Frontal cortex (tissue), 3 donors: ENCODE measurements at regions not wholly inside any gene's neighbourhood (a gene's known extent, or its start where the extent isn't known, plus 50 kb on each side); places are given as distances from the start of the nearest gene placed in this dataset.

Source experiments
- DNase-seq, 2 donors: peaks; one replicate each; pipeline ENCODE4 v3.0.0; 2012; ENCODE audit warnings: low spot score in 2 of 2
- FAIRE-seq: peaks from 2 replicates; lab custom pipeline; 2012; peaks lifted over from hg19 to GRCh38; lab: Jason Lieb, UNC
- donor health status: control.
- donor health status: control.
- donor health status: control.

DNA sequence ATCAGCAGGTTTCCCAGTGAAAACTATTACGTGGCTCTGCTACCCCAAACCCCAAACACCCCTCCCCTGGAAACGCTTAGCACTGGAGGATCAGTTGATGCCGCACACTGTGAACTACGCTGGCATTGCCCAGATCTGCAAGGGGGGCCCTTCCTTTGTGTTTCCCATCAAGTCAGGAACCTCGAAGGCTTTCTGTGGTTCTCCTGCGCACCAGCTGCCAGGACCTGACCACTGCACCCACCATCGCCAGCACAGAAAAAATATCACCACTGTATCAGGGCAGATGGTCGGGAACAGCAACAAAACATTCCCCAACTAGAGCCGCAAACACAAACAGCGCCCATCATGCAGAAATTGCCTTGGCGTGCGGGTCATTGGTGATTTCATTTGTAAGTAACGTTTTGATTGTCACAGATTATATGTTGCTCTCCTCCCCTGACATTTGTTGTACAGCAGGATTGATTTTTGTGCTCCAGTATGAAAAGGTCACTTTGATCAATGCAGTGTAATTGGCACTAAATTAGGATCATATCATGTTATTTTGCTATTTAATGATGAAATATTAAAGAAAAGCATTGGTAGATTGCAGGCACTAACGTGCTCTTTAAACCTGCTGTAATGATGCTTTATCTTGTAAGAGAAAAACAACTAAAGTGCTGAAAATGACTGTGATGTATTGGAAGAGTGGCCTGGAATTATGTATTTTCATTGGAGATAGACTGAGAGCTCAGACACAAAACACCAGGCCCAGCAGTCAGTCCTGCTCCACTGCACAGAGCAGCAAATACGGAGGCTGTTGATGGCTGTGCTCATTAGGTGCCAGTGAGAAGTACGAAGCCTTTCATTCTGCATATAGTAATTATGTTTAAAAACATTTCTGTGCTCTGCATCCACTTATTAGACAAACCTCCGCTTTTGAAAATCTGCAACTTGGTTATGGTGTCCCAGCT, 833.2 kb upstream of the SALL3 start:
- FAIRE-seq, result no peak
- DNase-seq, result no peak

GRCh38 chr18:78150590-78150989, 829.0 kb upstream of the SALL3 start:
- FAIRE-seq (no peak), DNase-seq (no peak)

DNA sequence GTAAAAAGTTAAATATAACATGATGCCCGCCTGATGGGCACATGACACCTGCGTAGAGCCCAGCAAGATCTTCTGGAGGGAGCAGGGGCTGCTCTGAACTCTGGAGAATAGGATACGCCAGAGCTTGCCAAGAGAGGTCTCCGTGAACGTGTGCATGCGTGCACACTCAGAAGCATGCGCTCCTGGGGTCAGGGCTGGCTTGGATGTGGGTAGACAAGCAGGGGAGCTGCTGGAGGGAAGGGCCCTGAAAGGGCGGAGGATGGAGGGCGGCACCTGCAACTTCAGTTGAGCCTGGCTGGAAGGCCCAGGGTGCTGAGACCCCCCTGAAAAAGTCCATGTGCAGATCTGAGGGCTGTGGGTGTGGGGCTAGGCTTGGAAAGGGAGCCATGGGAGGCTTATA, 828.4 kb upstream of the SALL3 start:
- no peak for DNase-seq
- no peak for FAIRE-seq

- FAIRE-seq, result no peak
These were observed 827.5 kb upstream of the SALL3 start for GRCh38 chr18:78151948-78152725.

GRCh38 chr18:78153362-78153761, 826.3 kb upstream of the SALL3 start:
- FAIRE-seq, result no peak
- DNase-seq, result no peak

More at GRCh38 chr18:78151948-78152725, 827.5 kb upstream of the SALL3 start:
- no peak for DNase-seq

DNA sequence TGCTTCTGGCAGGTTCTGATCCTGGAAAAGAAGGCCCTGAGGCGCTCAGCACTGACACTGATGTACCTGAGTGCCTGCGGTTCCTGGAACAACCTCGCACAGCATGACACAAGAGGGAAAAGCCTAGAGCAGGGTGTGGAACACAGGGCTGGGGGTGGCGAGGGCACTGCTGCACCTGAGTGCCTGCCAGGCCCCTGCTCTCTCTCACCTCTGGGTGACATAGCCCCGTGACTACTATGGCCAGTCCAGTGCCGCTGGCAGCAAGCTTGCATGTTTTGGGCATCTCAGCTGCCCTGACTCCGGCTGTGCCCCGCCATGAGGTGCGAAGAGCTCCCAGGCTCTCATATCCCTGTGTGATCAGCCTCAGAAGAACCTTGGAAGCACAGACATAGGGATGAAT, 825.2 kb upstream of the SALL3 start:
- FAIRE-seq (no peak), DNase-seq (no peak)

- FAIRE-seq (no peak), DNase-seq (no peak)
These were observed 824.8 kb upstream of the SALL3 start for GRCh38 chr18:78154853-78155252.

- DNase-seq (no peak), FAIRE-seq (no peak)
These were observed 823.2 kb upstream of the SALL3 start for GRCh38 chr18:78156466-78156865.

- no peak for DNase-seq
- FAIRE-seq, result no peak
These were observed 820.7 kb upstream of the SALL3 start for GRCh38 chr18:78158943-78159342.

DNA sequence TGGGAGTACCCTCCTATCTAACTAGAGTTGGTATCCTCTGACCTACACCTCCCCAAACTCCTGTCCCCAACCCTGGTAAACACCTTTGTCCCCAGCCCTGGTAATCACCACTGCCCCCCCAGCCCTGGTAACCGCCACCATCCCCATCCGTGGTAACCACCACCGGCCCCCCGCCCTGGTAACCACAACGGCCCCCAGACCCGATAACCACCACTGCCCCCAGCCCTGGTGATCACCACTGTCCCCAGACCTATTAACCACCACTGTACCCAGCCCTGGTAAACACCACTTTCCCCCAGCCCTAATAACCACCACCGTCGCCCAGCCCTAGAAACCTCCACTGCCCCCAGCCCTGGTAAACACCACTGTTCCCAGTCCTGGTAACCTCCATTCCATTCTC, 820.2 kb upstream of the SALL3 start:
- DNase-seq, result no peak
- no peak for FAIRE-seq

DNA sequence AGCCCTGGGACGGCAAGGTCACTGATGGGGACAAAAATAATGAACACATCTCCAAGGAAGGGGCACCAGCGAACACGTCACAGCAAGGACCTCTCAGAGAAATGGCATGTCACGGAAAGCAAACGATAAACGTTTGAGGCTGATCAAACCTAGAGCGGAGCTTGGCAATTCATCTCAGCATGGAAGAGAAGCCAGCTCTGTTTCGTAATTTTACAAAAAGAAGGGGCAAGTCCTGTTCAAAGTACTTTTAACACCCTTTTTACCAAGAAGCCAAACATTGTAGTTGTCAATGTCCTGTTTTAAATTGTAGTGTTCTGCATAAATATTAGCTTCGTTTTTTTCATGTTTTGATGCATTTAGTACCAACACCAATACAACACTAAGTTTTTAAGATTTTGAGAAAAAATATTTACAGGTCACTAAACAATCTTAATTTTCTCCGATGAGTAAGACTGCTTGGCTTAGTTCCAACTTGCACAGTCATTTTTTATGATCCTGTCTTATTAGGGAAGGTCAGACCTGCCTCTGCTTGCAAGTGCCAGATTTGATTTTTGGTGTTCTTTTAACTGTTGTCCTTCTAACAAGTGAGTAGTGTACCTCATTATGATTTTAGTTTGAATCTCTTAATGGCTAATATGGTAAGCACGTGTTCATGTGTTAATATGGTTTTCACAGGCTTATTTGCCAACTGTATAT, 818.5 kb upstream of the SALL3 start:
- DNase-seq (no peak), FAIRE-seq (no peak)

DNA sequence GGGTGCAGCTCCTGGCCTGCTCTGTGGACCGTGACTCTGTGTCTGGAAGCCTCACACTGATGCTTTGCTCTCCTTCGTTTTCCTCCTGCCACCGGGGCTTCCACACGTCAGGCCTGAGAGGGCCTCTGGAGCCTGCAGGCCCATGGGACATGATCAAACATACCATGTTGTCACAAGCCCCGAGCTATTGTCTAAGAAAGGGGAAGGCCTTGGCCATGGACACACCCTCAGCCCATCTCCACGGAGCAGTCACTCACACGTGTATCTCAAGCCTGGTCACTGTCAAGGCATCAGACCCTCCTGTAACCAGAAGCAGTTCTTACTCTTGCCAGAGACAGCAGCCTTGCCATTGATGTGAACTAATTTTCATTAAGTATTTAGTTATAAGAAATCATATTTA, 814.1 kb upstream of the SALL3 start:
- no peak for FAIRE-seq
- DNase-seq, result no peak

DNA sequence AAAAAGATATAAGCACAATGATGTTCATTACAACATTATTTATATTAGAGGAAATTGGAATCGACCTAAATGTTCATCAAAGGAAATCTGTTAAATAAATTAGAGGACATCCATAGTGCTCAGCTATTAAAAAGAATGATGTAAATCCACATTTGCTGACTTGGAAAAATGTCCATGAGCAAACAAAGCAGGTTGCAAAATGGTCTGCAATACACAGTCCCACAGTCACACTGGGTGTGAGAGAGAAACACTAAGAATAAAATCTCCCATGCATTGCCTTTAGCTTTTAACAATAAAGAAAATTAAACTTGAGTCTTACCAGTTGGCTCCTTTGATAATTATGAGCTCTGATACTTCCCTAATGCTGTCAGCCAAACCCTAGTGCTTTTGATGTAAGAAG, 811.1 kb upstream of the SALL3 start:
- FAIRE-seq (no peak), DNase-seq (no peak)

DNA sequence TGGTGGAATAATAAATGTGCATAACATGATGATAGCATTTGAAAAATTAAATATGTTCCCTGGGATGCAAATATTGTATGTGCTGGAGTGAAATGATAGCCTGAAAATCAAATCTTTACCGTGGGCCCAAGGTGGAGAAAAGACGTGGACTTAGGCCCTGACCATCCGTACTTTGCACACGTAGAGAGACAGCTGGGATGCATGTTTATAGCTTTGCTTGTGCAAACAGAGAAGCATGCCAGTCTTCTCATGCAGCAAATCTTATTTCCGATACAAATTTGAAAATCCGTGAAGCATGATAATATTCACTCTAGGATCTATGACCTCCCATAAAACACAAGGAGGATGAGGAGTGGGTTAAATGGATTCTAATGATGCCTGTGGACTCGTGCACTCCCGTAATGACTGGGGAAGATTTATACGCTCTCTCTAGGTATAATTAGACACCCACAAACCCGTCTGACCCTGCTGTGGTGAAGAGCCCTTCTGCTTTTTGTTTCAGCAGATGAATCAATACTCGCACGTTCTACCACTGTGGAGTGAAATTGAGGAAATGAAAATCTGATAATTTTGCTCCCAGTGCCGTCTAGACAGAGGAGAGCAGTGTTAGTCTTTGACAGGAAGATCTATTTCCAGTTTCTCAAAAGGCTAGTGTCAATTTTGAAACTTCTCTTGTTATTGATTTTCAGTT, 810.3 kb upstream of the SALL3 start:
- DNase-seq (no peak), FAIRE-seq (no peak)

DNA sequence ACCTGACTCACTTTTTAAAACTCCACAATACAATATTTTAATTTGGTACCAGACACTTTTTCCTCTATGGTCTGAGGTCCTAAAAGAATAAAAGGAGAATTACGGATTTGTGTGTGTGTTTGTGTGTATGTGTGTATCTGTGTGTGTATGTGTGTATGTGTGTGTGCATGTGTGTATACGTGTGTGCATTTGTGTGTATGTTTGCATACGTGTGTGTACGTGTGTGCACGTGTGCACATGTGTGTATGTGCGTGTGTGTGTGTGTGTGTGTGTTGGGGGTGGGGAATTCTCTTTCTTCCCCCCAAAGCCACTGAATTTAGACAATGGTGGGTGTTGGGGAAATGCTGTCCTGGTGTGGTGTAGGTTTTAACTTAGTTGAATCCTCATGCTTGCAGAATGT, 807.7 kb upstream of the SALL3 start:
- FAIRE-seq (no peak), DNase-seq (no peak)

GRCh38 chr18:78174737-78175136, 804.9 kb upstream of the SALL3 start:
- FAIRE-seq, result no peak
- DNase-seq, result no peak

DNA sequence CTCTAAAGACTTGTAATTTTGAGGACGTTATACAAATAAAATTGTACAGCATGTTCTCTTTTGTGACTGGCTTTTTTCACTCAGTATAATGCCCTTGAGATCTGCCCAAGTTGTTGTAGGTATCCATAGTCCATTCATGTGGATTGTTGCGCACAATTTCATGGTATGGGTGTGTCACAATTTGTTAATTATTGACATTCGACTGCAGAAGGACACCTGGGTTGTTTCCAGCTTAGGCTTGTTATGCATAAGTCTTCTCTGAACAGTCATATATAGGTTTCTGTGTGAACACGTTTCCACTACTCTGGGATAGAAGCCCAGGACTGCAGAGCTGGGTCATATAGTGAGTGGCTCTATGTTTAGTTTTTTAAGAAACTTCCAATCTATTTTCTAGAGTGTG, 800.8 kb upstream of the SALL3 start:
- no peak for FAIRE-seq
- DNase-seq, result no peak

- no peak for DNase-seq
- no peak for FAIRE-seq
These were observed 798.9 kb upstream of the SALL3 start for GRCh38 chr18:78180741-78181140.

DNA sequence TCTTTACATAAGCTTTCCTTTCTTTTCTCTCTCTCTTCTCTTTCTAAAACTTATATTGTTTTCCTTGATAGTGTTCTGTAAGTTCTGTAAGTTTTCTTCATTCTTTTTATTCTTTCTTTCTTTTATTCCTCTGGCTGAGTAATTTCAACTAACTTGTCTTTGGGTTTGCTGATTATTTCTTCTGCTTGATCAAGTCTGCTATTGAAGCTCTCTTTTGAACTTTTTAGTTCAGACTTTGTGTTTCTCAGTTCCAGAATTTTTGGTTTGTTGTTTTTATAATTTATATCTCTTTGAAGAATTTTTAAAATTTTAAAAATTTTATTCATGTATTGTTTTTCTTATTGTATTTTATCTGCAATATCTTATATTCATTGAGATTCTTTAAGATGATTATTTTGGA, 795.8 kb upstream of the SALL3 start:
- FAIRE-seq (peak; percentile 93), DNase-seq (no peak)

DNA sequence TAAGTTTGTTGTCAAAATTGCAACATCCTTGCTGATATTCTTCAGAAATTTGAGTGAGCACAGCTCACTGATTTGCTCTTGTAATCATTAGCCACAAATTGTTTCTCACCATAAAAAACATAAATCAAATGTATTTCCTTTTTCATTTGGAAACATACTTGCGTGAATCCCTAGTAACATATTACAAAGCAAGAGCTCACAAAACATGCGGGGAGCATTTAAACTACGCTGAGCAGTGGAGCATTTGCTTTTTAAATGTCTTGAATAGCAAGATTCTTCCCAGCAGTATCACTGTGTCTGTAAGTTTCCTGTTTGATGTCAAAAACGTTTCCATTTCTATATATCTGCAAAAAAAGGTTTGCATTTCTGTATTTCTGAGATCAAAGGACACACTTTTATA, 788.3 kb upstream of the SALL3 start:
- FAIRE-seq (no peak), DNase-seq (no peak)
